ENCODE measurements at regions not wholly inside any gene's neighbourhood (a gene's known extent, or its start where the extent isn't known, plus 50 kb on each side); places are given as distances from the start of the nearest gene placed in this dataset.
"Not testable (repeated sequence)": the region's sequence is repeated elsewhere in the genome, so short reads cannot be mapped to it uniquely, and the experiment has no call there.

GRCh38 chr4:81723927-81724587, 252.3 kb upstream of the RASGEF1B start:
- Mint-ChIP-seq H3K4me3 (no peak overlapping the region), H3K27ac (no peak overlapping the region), H3K36me3 (ENCODE audit: low read depth) (no peaks in the 10 kb centered on the region), H3K9me3 (no peaks in the 10 kb centered on the region), H3K4me1 (ENCODE audit: low read depth) (peaks cover 14% of the 10 kb centered on the region), H3K27me3 (ENCODE audit: low read depth) (no peaks in the 10 kb centered on the region)
- CTCF ChIA-PET, result interaction anchor here (0.7 to 0.9 kb wide), 2 partner anchors 17 to 257 kb away, joined by 3 to 4 read pairs; no protein-coding TSS in a partner anchor
- intact Hi-C loops (cut with micrococcal nuclease), result loop anchor here (1.0 to 10.0 kb wide), 3 partner anchors 121 to 318 kb away; partner anchors contain the start of gene RASGEF1B
- no peak for DNase-seq

- Mint-ChIP-seq H3K4me3 (no peak overlapping the region), H3K27me3 (ENCODE audit: low read depth) (no peaks in the 10 kb centered on the region), H3K4me1 (ENCODE audit: low read depth) (peaks cover 14% of the 10 kb centered on the region), H3K27ac (no peak overlapping the region), H3K36me3 (ENCODE audit: low read depth) (no peaks in the 10 kb centered on the region), H3K9me3 (no peaks in the 10 kb centered on the region)
- CTCF ChIA-PET, result interaction anchor here (0.7 to 0.9 kb wide), 2 partner anchors 16 to 256 kb away, joined by 3 to 4 read pairs; no protein-coding TSS in a partner anchor
- intact Hi-C loops (cut with micrococcal nuclease), result loop anchor here (10.0 kb wide), 1 partner anchor 122 kb away; no protein-coding TSS in a partner anchor
- no peak for DNase-seq
Measured at GRCh38 chr4:81723019-81723884, 251.5 kb upstream of the RASGEF1B start.

- no peak overlapping the region for H3K27ac Mint-ChIP-seq
- intact Hi-C loops (cut with micrococcal nuclease), result loop anchor here (10.0 kb wide), 1 partner anchor 122 kb away; no protein-coding TSS in a partner anchor
- CTCF ChIA-PET, result no interaction called here
- peaks cover 14% of the 10 kb centered on the region for H3K4me1 Mint-ChIP-seq (ENCODE audit: low read depth)
- H3K9me3 Mint-ChIP-seq, result no peaks in the 10 kb centered on the region
- no peaks in the 10 kb centered on the region for H3K36me3 Mint-ChIP-seq (ENCODE audit: low read depth)
- H3K4me3 Mint-ChIP-seq, result no peak overlapping the region
- no peak for DNase-seq
- H3K27me3 Mint-ChIP-seq (ENCODE audit: low read depth), result no peaks in the 10 kb centered on the region
Measured at GRCh38 chr4:81722290-81722851, 250.7 kb upstream of the RASGEF1B start.

- CTCF ChIA-PET, result no interaction called here
- peaks cover 2% of the 10 kb centered on the region for H3K27me3 Mint-ChIP-seq (ENCODE audit: low read depth)
Measured at GRCh38 chr4:81715757-81716156, 244.1 kb upstream of the RASGEF1B start.

GRCh38 chr4:81715357-81715756, 243.7 kb upstream of the RASGEF1B start:
- H3K4me3 Mint-ChIP-seq; CTCF ChIA-PET; intact Hi-C loops (cut with micrococcal nuclease): not testable (repeated sequence)

More at GRCh38 chr4:81715757-81716156, 244.1 kb upstream of the RASGEF1B start:
- Mint-ChIP-seq H3K36me3 (ENCODE audit: low read depth) (no peaks in the 10 kb centered on the region), H3K27ac (no peak overlapping the region), H3K4me1 (ENCODE audit: low read depth) (peaks cover 10% of the 10 kb centered on the region), H3K4me3 (no peak overlapping the region), H3K9me3 (no peaks in the 10 kb centered on the region)
- DNase-seq, result no peak
- intact Hi-C loops (cut with micrococcal nuclease), result no loop called here

GRCh38 chr4:81714291-81714690, 242.6 kb upstream of the RASGEF1B start:
- intact Hi-C loops (cut with micrococcal nuclease), result no loop called here
- Mint-ChIP-seq H3K27ac (no peak overlapping the region), H3K4me1 (ENCODE audit: low read depth) (peaks cover 10% of the 10 kb centered on the region), H3K9me3 (no peaks in the 10 kb centered on the region), H3K27me3 (ENCODE audit: low read depth) (peaks cover 2% of the 10 kb centered on the region), H3K36me3 (ENCODE audit: low read depth) (no peaks in the 10 kb centered on the region), H3K4me3 (no peak overlapping the region)
- CTCF ChIA-PET, result no interaction called here
- DNase-seq, result no peak

More at GRCh38 chr4:81715357-81715756, 243.7 kb upstream of the RASGEF1B start:
- not testable (repeated sequence) for H3K9me3 Mint-ChIP-seq; H3K36me3 Mint-ChIP-seq (ENCODE audit: low read depth); H3K27ac Mint-ChIP-seq; DNase-seq; H3K27me3 Mint-ChIP-seq (ENCODE audit: low read depth); H3K4me1 Mint-ChIP-seq (ENCODE audit: low read depth)

GRCh38 chr4:81712714-81713113, 241.0 kb upstream of the RASGEF1B start:
- H3K36me3 Mint-ChIP-seq (ENCODE audit: low read depth), result no peaks in the 10 kb centered on the region
- H3K4me3 Mint-ChIP-seq, result no peak overlapping the region
- H3K4me1 Mint-ChIP-seq (ENCODE audit: low read depth), result peaks cover 10% of the 10 kb centered on the region
- no peak for DNase-seq
- no peak overlapping the region for H3K27ac Mint-ChIP-seq
- peaks cover 2% of the 10 kb centered on the region for H3K27me3 Mint-ChIP-seq (ENCODE audit: low read depth)
- intact Hi-C loops (cut with micrococcal nuclease), result no loop called here
- no peaks in the 10 kb centered on the region for H3K9me3 Mint-ChIP-seq
- CTCF ChIA-PET, result interaction anchor here (0.5 kb wide), 1 partner anchor 123 kb away, joined by 3 read pairs; no protein-coding TSS in a partner anchor

- H3K36me3 Mint-ChIP-seq (ENCODE audit: low read depth), result no peaks in the 10 kb centered on the region
- H3K9me3 Mint-ChIP-seq, result no peaks in the 10 kb centered on the region
- no peak overlapping the region for H3K4me3 Mint-ChIP-seq
- DNase-seq, result no peak
- H3K27ac Mint-ChIP-seq, result no peak overlapping the region
- intact Hi-C loops (cut with micrococcal nuclease), result no loop called here
- CTCF ChIA-PET, result interaction anchor here (0.8 kb wide), 2 partner anchors 35 to 237 kb away, joined by 3 read pairs; no protein-coding TSS in a partner anchor
- H3K27me3 Mint-ChIP-seq (ENCODE audit: low read depth), result no peaks in the 10 kb centered on the region
- no peaks in the 10 kb centered on the region for H3K4me1 Mint-ChIP-seq (ENCODE audit: low read depth)
Measured at GRCh38 chr4:81704461-81704860, 232.8 kb upstream of the RASGEF1B start.

GRCh38 chr4:81700189-81700588, 228.5 kb upstream of the RASGEF1B start:
- no peak overlapping the region for H3K4me3 Mint-ChIP-seq
- no peaks in the 10 kb centered on the region for H3K36me3 Mint-ChIP-seq (ENCODE audit: low read depth)
- H3K9me3 Mint-ChIP-seq, result no peaks in the 10 kb centered on the region
- H3K27me3 Mint-ChIP-seq (ENCODE audit: low read depth), result no peaks in the 10 kb centered on the region
- no peak for DNase-seq
- H3K27ac Mint-ChIP-seq, result no peak overlapping the region
- no peaks in the 10 kb centered on the region for H3K4me1 Mint-ChIP-seq (ENCODE audit: low read depth)
- intact Hi-C loops (cut with micrococcal nuclease), result no loop called here
- CTCF ChIA-PET, result no interaction called here

DNA sequence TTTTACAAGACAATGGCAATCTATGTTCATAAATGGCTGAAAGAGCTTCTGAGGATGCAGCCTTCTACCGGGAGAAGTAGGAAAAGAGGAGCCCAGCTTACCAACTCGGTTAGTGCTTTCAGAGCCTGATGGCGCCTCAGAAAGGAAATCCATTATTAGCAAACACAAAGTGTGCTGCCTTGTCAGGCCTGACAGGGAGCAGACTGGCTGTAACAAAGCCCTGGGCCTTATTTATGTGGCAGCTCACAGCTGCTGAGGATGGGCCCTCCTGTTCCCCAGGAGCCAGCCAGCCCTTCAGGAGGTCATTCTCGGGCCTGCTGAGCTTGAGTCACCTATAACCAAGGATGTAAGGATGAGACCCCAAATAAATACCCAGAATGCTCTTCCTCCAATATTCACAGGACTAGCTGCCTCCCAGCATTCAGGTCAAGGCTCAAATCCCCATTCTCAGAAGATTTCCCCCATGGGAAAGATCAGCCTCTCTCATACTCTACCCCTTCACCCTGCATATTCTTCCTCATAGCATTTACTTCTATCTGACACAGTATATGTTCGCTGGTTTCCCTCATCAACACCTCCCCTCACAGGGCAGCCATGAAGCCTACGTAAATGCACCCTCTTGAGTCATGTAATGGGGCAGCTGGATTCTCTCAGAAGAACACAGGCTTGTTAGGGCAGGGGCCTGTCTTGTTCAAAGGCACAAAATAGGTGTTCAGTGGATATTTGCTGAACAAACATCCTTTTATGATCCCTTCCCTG, 227.0 kb upstream of the RASGEF1B start:
- no peak for DNase-seq
- Mint-ChIP-seq H3K27me3 (ENCODE audit: low read depth) (no peaks in the 10 kb centered on the region), H3K9me3 (no peaks in the 10 kb centered on the region), H3K36me3 (ENCODE audit: low read depth) (no peaks in the 10 kb centered on the region), H3K27ac (no peak overlapping the region), H3K4me1 (ENCODE audit: low read depth) (no peaks in the 10 kb centered on the region), H3K4me3 (no peak overlapping the region)
- CTCF ChIA-PET, result no interaction called here
- intact Hi-C loops (cut with micrococcal nuclease), result no loop called here

GRCh38 chr4:81694176-81694913, 222.6 kb upstream of the RASGEF1B start:
- H3K27me3 Mint-ChIP-seq (ENCODE audit: low read depth), result no peaks in the 10 kb centered on the region
- no peaks in the 10 kb centered on the region for H3K4me1 Mint-ChIP-seq (ENCODE audit: low read depth)
- no peaks in the 10 kb centered on the region for H3K36me3 Mint-ChIP-seq (ENCODE audit: low read depth)
- H3K27ac Mint-ChIP-seq, result no peak overlapping the region
- intact Hi-C loops (cut with micrococcal nuclease), result no loop called here
- H3K9me3 Mint-ChIP-seq, result no peaks in the 10 kb centered on the region
- DNase-seq, result no peak
- H3K4me3 Mint-ChIP-seq, result no peak overlapping the region
- CTCF ChIA-PET, result no interaction called here

All from activated naive CD4-positive, alpha-beta T cell treated with anti-CD3 and anti-CD28 coated beads for 36 hours (primary cell).